ENCODE measurements at regions not wholly inside any gene's neighbourhood (a gene's known extent, or its start where the extent isn't known, plus 50 kb on each side); places are given as distances from the start of the nearest gene placed in this dataset.

DNA sequence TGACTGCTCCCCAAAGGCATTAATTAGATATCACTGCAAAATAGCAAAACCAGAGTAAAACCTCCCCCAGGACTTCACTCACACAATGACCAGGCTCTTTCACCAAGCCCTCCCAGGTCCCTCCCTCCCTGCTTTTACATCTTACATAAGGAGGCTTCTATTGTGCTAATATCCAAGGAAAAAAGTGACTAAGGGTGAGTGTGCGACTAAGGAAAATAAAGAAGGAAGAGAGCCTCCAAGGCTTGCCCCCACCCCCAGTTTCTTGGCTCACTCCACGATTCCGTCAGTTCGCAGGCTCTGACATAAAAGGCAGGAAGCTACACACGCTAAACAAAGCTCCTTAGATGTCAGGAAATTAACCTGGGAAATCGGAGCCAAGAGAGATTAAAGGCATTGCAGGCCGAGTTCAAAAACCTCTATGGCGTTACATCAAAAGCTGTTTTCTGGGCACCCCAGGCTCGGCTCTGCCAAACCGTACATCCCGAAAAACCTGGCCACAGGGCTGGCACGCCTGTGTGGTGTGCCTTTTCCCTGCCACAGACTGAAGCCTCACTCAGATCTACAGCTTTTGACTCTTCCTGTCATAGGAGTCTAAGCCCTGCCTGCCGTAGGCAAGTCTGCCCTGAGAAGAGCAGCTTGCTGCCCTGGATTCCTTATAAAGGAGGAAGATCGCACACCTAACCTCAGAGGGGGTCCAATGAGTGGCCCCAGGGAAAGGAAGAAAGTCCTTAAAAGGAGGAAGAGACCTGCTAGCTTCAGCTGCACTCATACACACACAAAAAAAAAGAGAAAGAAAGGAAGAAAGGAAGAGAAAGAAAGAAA lies 67.0 kb upstream of the SERP2 start:
- WGBS (ENCODE audit: insufficient coverage) = 46% methylated on average over 10 of the region's 14 CpGs
- H3K9me3 ChIP-seq (replicated peaks; ENCODE audit: control insufficient read depth, low read depth, low read length) = no peaks in the 10 kb centered on the region
- H3K27me3 ChIP-seq (ENCODE audit: control insufficient read depth, insufficient read depth, low read length) = no peaks in the 10 kb centered on the region
- H3K4me3 ChIP-seq (ENCODE audit: low read length) = no peak overlapping the region
- peak; percentile 88 for DNase-seq
- peak overlapping the region; percentile 87 for H3K27ac ChIP-seq (ENCODE audit: low read length)
- H3K4me1 ChIP-seq (ENCODE audit: control insufficient read depth, insufficient read depth, low read length) = peaks cover 50% of the 10 kb centered on the region
- H3K36me3 ChIP-seq (ENCODE audit: control insufficient read depth, insufficient read depth, low read length) = no peaks in the 10 kb centered on the region

DNA sequence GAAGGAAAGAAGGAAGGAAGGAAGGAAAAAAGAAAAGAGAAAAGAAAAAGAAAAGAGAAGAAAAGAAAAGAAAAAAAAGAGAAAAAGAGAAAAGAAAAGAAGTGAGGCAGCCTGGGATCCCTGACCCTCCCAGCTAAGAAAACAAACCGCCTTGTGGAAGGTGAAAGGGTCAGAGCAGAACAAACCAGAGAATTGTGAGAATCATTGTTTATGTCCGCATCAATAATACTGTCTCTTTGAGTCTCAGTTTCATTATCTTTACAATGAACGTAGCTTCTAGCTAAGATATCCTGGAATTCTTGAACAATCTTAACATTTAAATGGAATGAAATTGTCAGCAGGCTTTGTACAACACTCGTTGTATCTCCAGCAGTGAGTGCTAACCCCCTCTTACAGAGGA lies 66.4 kb upstream of the SERP2 start:
- Histone ChIP-seq H3K27me3 (ENCODE audit: control insufficient read depth, insufficient read depth, low read length) (no peaks in the 10 kb centered on the region), H3K36me3 (ENCODE audit: control insufficient read depth, insufficient read depth, low read length) (no peaks in the 10 kb centered on the region), H3K27ac (ENCODE audit: low read length) (peak overlapping the region; percentile 87), H3K4me1 (ENCODE audit: control insufficient read depth, insufficient read depth, low read length) (peaks cover 48% of the 10 kb centered on the region), H3K4me3 (ENCODE audit: low read length) (no peak overlapping the region), H3K9me3 (replicated peaks; ENCODE audit: control insufficient read depth, low read depth, low read length) (no peaks in the 10 kb centered on the region)
- no CpG with 5 or more reads among the region's 4 CpGs for WGBS (ENCODE audit: insufficient coverage)
- no peak for DNase-seq

DNA sequence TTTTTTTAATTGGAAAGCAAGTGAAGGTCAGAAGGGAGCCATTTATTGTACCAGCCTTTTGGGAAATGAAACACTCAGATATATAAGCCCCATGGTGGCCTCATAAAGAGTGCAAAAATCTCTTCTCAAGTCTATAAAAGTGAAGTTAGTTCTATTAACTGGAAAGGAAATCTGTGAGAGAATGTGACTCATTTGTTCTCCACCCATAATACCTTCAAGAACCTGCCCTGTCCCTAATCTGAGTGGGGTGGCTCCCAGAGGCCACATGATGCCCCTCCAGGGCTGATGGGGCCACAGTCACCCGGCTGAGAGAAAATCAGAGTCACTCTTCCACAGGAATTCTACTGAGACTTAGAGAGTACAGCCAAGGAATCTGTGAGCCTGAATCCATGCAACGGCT lies 65.8 kb upstream of the SERP2 start:
- Histone ChIP-seq H3K4me3 (ENCODE audit: low read length) (no peak overlapping the region), H3K4me1 (ENCODE audit: control insufficient read depth, insufficient read depth, low read length) (peaks cover 45% of the 10 kb centered on the region), H3K27me3 (ENCODE audit: control insufficient read depth, insufficient read depth, low read length) (no peaks in the 10 kb centered on the region), H3K36me3 (ENCODE audit: control insufficient read depth, insufficient read depth, low read length) (no peaks in the 10 kb centered on the region), H3K27ac (ENCODE audit: low read length) (no peak overlapping the region), H3K9me3 (replicated peaks; ENCODE audit: control insufficient read depth, low read depth, low read length) (no peaks in the 10 kb centered on the region)
- no peak for DNase-seq
- no CpG with 5 or more reads among the region's 2 CpGs for WGBS (ENCODE audit: insufficient coverage)

DNA sequence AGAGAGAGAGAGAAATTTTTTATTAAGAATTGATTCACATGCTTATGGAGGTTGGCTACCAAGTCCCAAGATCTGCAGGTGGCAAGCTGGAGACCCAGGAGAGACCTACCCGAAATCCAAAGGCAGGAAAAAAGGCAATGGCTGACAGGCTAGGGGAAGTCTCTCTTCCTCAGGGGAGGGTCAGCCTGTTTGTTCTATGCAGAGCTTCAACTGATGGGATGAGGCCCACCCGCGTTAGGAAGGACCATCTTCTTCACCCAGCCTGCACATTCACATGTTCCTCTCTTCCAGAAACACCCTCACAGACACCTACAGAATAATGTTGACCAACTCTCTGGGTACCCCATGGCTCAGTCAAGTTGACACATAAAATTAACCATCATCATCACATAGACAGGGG lies 65.3 kb upstream of the SERP2 start:
- no peaks in the 10 kb centered on the region for H3K9me3 ChIP-seq (replicated peaks; ENCODE audit: control insufficient read depth, low read depth, low read length)
- no peak overlapping the region for H3K4me3 ChIP-seq (ENCODE audit: low read length)
- H3K27me3 ChIP-seq (ENCODE audit: control insufficient read depth, insufficient read depth, low read length) = no peaks in the 10 kb centered on the region
- H3K4me1 ChIP-seq (ENCODE audit: control insufficient read depth, insufficient read depth, low read length) = peaks cover 43% of the 10 kb centered on the region
- H3K36me3 ChIP-seq (ENCODE audit: control insufficient read depth, insufficient read depth, low read length) = no peaks in the 10 kb centered on the region
- no peak for DNase-seq
- H3K27ac ChIP-seq (ENCODE audit: low read length) = no peak overlapping the region
- 92% methylated on average over 2 of the region's 3 CpGs for WGBS (ENCODE audit: insufficient coverage)

DNA sequence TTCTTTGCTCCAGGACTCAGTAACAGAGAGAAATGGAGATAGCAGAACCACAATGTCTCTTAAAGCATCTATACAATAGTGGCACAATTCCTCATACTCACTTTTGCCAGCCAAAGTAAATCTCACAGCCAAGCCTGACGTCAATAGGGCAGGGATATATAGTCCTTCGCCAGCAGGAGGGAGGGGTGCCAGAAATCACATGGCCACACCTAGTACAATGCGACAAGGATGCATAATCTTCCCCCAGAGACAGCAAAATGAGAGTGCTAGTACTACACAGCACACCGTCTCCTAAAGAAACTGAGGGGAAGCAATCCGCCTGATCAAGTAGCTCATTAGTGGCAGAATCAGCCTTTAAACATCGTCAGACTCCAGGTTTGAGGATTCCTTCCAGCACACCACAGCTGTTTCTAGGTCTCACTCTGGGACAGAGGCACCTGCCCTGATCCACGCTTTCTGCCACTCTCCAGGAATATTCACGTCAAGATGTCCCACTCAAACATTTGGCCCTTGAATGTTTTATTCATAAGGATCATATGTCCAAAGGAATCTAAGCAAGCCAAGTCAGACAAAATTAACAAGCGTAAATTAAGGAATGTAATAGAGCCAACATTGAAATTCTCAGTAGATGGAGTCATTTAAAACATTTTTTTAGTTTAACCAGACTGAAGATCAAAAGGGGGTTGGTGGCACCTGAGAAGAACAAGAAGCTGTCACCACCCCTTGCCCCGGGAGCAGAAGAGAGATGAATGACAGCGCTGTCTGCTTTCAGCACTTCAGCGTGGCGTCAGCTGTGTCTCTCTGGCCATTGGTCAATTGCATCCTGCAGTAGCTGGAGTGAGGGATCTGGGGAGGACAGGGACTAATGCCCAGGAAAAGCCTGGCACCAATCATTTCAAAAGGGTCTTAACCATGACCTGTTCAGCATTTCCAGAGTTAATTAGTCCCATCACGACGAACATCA lies 63.5 kb upstream of the SERP2 start:
- Histone ChIP-seq H3K9me3 (replicated peaks; ENCODE audit: control insufficient read depth, low read depth, low read length) (no peaks in the 10 kb centered on the region), H3K36me3 (ENCODE audit: control insufficient read depth, insufficient read depth, low read length) (no peaks in the 10 kb centered on the region), H3K27ac (ENCODE audit: low read length) (peak overlapping the region; percentile 56), H3K27me3 (ENCODE audit: control insufficient read depth, insufficient read depth, low read length) (no peaks in the 10 kb centered on the region), H3K4me3 (ENCODE audit: low read length) (no peak overlapping the region), H3K4me1 (ENCODE audit: control insufficient read depth, insufficient read depth, low read length) (peaks cover 33% of the 10 kb centered on the region)
- DNase-seq = no peak
- 54% methylated on average over 8 of the region's 15 CpGs for WGBS (ENCODE audit: insufficient coverage)

DNA sequence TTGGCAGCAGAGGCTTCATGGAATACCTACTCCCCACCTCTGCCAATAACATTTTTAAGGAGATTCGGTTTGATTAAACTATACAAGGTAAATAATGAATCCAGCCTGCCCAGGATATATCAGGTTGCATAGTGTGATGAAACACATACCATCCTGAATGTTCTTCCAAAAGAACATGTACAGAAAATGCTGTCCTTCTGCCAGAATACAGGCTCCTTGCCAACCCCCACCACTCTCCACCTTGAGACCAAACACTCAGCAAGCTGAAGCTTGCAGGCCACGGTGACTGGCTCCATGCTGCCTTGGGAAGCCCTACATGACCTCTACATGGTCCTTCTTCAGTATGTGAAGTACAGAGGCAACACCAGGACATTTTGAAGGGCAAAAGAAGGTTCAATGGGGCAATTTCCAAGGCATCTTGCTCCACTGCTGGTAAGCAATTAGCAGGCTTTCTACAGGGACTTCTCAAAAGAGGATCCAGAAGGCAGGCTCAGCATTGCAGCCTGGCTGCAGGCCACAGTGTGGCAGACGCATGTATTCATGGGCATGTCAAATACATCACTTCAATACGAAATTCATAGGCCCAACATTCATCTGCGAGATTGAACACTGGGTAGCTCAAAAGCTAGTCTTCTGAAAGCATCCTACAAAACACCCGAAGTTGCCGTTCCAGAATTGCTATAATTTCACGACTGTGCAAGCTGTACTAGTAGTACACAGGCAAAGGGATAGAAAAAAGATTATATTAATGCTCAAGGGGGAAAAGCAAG lies 62.4 kb upstream of the SERP2 start:
- WGBS (ENCODE audit: insufficient coverage) = 61% methylated on average over 3 of the region's 8 CpGs

DNA sequence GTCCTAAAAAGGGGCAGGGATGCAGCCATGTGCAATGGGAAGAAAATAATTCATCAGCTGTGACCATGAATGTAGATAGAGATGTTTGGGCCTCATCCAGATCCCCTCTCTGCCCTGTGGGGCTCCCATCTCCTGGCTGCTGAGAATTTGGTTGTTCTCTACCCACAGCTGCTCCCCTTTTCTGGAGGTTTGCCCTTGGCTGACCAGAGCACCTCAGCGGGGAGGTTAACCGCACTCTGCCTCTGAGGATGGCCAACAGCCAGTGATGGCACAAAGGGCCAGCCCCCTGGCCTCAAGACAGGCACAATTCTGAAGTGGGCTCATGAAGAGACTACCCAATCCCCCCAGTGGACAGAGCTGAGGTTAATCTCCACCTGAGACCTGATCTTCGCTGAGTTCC lies 61.5 kb upstream of the SERP2 start:
- 83% methylated on average over 3 of the region's 3 CpGs for WGBS (ENCODE audit: insufficient coverage)
- Histone ChIP-seq H3K27ac (ENCODE audit: low read length) (no peak overlapping the region), H3K27me3 (ENCODE audit: control insufficient read depth, insufficient read depth, low read length) (no peaks in the 10 kb centered on the region), H3K4me3 (ENCODE audit: low read length) (no peak overlapping the region), H3K4me1 (ENCODE audit: control insufficient read depth, insufficient read depth, low read length) (peaks cover 15% of the 10 kb centered on the region), H3K36me3 (ENCODE audit: control insufficient read depth, insufficient read depth, low read length) (no peaks in the 10 kb centered on the region), H3K9me3 (replicated peaks; ENCODE audit: control insufficient read depth, low read depth, low read length) (no peaks in the 10 kb centered on the region)
- no peak for DNase-seq

More for the DNA sequence above, 62.4 kb upstream of the SERP2 start:
- H3K9me3 ChIP-seq (replicated peaks; ENCODE audit: control insufficient read depth, low read depth, low read length) = no peaks in the 10 kb centered on the region
- no peak overlapping the region for H3K27ac ChIP-seq (ENCODE audit: low read length)
- H3K4me3 ChIP-seq (ENCODE audit: low read length) = no peak overlapping the region
- peaks cover 22% of the 10 kb centered on the region for H3K4me1 ChIP-seq (ENCODE audit: control insufficient read depth, insufficient read depth, low read length)
- no peaks in the 10 kb centered on the region for H3K27me3 ChIP-seq (ENCODE audit: control insufficient read depth, insufficient read depth, low read length)
- no peaks in the 10 kb centered on the region for H3K36me3 ChIP-seq (ENCODE audit: control insufficient read depth, insufficient read depth, low read length)
- DNase-seq = no peak

DNA sequence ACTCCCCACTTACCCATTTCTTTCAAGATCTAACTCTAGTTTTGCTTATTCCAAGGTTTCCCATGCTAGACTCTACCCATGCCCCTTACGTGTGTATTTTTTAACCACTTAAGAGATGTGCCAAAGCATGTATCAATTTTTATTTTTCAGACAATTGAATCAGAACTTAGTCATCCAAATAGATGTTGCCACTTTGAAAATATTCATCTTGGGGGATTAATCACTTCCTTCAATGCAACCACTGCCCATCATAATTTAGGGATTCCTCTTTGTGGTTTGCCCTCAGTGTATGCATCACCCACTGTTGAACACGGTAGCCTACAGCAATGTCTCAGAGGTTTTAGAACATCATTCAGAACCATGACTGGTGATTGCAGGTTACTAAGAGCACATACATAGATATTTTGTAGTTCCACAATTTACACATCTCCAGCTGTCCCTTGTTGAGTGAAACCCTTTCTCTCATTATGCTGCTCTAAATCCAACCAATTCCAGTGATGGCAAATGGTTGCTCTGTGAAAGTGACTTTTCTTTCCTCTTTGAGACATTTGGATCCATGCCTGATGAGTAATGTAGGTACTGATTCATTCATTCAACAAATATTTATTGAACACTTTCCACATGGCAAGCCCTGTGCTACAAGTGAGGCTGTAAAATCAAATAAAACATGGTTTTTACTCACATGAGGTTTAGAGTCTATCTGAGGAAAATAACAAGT lies 60.6 kb upstream of the SERP2 start:
- Histone ChIP-seq H3K4me3 (ENCODE audit: low read length) (no peak overlapping the region), H3K27me3 (ENCODE audit: control insufficient read depth, insufficient read depth, low read length) (no peaks in the 10 kb centered on the region), H3K27ac (ENCODE audit: low read length) (no peak overlapping the region), H3K9me3 (replicated peaks; ENCODE audit: control insufficient read depth, low read depth, low read length) (no peaks in the 10 kb centered on the region), H3K36me3 (ENCODE audit: control insufficient read depth, insufficient read depth, low read length) (no peaks in the 10 kb centered on the region), H3K4me1 (ENCODE audit: control insufficient read depth, insufficient read depth, low read length) (peaks cover 18% of the 10 kb centered on the region)
- WGBS (ENCODE audit: insufficient coverage) = 100% methylated on average over 1 of the region's 2 CpGs
- DNase-seq = no peak

DNA sequence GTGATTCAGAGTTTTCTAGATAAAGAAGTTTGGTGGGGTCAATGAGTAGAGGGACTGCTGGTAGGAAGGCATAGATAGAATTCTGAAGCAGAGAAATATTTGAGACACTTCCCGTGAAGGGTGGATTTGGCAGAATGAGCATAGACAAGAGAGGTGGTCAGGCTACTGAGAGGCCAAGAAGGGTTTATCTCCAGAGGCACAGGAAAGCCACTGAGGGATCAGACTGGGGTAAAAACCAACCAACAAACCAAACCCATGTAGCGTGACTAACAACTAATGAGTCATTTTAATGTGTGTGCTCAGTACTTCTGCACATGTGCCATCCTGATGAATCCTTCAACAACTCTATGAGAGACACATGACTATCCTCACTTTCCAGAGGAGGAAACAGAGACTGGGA lies 60.0 kb upstream of the SERP2 start:
- 80% methylated on average over 1 of the region's 2 CpGs for WGBS (ENCODE audit: insufficient coverage)
- peaks cover 20% of the 10 kb centered on the region for H3K4me1 ChIP-seq (ENCODE audit: control insufficient read depth, insufficient read depth, low read length)
- H3K27me3 ChIP-seq (ENCODE audit: control insufficient read depth, insufficient read depth, low read length) = no peaks in the 10 kb centered on the region
- H3K36me3 ChIP-seq (ENCODE audit: control insufficient read depth, insufficient read depth, low read length) = no peaks in the 10 kb centered on the region
- H3K4me3 ChIP-seq (ENCODE audit: low read length) = no peak overlapping the region
- no peaks in the 10 kb centered on the region for H3K9me3 ChIP-seq (replicated peaks; ENCODE audit: control insufficient read depth, low read depth, low read length)
- no peak overlapping the region for H3K27ac ChIP-seq (ENCODE audit: low read length)
- DNase-seq = no peak
